Fibroblast of the aortic adventitia (primary cell): ENCODE measurements at regions not wholly inside any gene's neighbourhood (a gene's known extent, or its start where the extent isn't known, plus 50 kb on each side); places are given as distances from the start of the nearest gene placed in this dataset.
A peak's percentile ranks its signal among the peaks of the same experiment; 100 is the strongest.

Experiments used
- DNase-seq: peaks from one replicate; pipeline ENCODE4 v3.0.0-alpha.2; 2010; ENCODE audit warnings: low read depth
- H3K4me3 ChIP-seq: 2 replicates; pipeline ENCODE4 v1.5.1; 2011; ENCODE audit warnings: low read depth, mild to moderate bottlenecking, control low read depth, low read length, moderate library complexity
- CTCF ChIP-seq: IDR thresholded peaks from 2 replicates; pipeline ENCODE4 v1.5.1; 2011; ENCODE audit warnings: mild to moderate bottlenecking, low read length, control low read depth, inconsistent platforms; ENCODE audit not compliant: insufficient read depth

- TF ChIP-seq CTCF, result no peak
- H3K4me3 ChIP-seq, result no peak overlapping the region
- DNase-seq, result no peak
Observed at GRCh38 chr11:122044086-122044485, 71.9 kb downstream of the BLID start.

GRCh38 chr11:122042981-122043380 is 73.0 kb downstream of the BLID start:
- H3K4me3 ChIP-seq, result no peak overlapping the region
- no peak for DNase-seq
- no peak for TF ChIP-seq CTCF

GRCh38 chr11:122040464-122040863 is 75.6 kb downstream of the BLID start:
- no peak for TF ChIP-seq CTCF
- H3K4me3 ChIP-seq, result no peak overlapping the region
- no peak for DNase-seq

GRCh38 chr11:122038543-122038942 is 77.5 kb downstream of the BLID start:
- TF ChIP-seq CTCF, result no peak
- no peak overlapping the region for H3K4me3 ChIP-seq
- DNase-seq, result peak; percentile 95

- DNase-seq, result no peak
- no peak overlapping the region for H3K4me3 ChIP-seq
- no peak for TF ChIP-seq CTCF
Observed at GRCh38 chr11:122037911-122038310, 78.1 kb downstream of the BLID start.

- no peak overlapping the region for H3K4me3 ChIP-seq
- no peak for DNase-seq
- no peak for TF ChIP-seq CTCF
Observed at GRCh38 chr11:122036493-122036892, 79.5 kb downstream of the BLID start.

GRCh38 chr11:122036018-122036417 is 80.0 kb downstream of the BLID start:
- no peak for TF ChIP-seq CTCF
- peak; percentile 99 for DNase-seq
- no peak overlapping the region for H3K4me3 ChIP-seq
